HEK293 (cell line): ENCODE measurements at regions not wholly inside any gene's neighbourhood (a gene's known extent, or its start where the extent isn't known, plus 50 kb on each side); places are given as distances from the start of the nearest gene placed in this dataset.

Source experiments
- FEZF1 ChIP-seq: fragments of 450-650 bp; formaldehyde crosslinking; IDR thresholded peaks from 2 replicates; pipeline ENCODE4 v1.5.1; 2016; ENCODE audit warnings: missing biosample characterization, missing genetic modification characterization
- RBAK ChIP-seq: fragments of 450-650 bp; formaldehyde crosslinking; IDR thresholded peaks from 2 replicates; pipeline ENCODE4 v1.5.1; 2016; ENCODE audit warnings: missing biosample characterization, missing genetic modification characterization
- YY1 ChIP-seq: fragments of 450-650 bp; formaldehyde crosslinking; IDR thresholded peaks from 2 replicates; pipeline ENCODE4 v1.5.1; 2018; ENCODE audit warnings: missing biosample characterization, missing genetic modification characterization
- ZNF184 ChIP-seq: fragments of 450-650 bp; IDR thresholded peaks from 2 replicates; pipeline ENCODE4 v1.5.1; 2018; ENCODE audit warnings: missing biosample characterization, mild to moderate bottlenecking, missing genetic modification characterization
- ZNF302 ChIP-seq: fragments of 450-650 bp; formaldehyde crosslinking; IDR thresholded peaks from 2 replicates; pipeline ENCODE4 v1.5.1; 2016; ENCODE audit warnings: missing biosample characterization, missing genetic modification characterization, low read depth
- ZNF311 ChIP-seq: fragments of 450-650 bp; formaldehyde crosslinking; IDR thresholded peaks from 2 replicates; pipeline ENCODE4 v1.5.1; 2017; ENCODE audit warnings: missing biosample characterization, missing genetic modification characterization, borderline replicate concordance
- TF ChIP-seq, protein P1 (sequence below): fragments of 450-650 bp; formaldehyde crosslinking; IDR thresholded peaks from 2 replicates; pipeline ENCODE4 v1.5.1; 2016; ENCODE audit warnings: missing biosample characterization, missing genetic modification characterization

GRCh38 chr1:232751393-232752140, 53.6 kb upstream of the MAP10 start:
- TF ChIP-seq ZNF311 (tag by site-specific recombination) (no peak), FEZF1 (tag by site-specific recombination) (no peak), RBAK (tag by site-specific recombination) (no peak), ZNF302 (tag by site-specific recombination) (no peak), YY1 (tag by site-specific recombination) (no peak), ZNF184 (no peak)
- TF ChIP-seq, protein P1, sequence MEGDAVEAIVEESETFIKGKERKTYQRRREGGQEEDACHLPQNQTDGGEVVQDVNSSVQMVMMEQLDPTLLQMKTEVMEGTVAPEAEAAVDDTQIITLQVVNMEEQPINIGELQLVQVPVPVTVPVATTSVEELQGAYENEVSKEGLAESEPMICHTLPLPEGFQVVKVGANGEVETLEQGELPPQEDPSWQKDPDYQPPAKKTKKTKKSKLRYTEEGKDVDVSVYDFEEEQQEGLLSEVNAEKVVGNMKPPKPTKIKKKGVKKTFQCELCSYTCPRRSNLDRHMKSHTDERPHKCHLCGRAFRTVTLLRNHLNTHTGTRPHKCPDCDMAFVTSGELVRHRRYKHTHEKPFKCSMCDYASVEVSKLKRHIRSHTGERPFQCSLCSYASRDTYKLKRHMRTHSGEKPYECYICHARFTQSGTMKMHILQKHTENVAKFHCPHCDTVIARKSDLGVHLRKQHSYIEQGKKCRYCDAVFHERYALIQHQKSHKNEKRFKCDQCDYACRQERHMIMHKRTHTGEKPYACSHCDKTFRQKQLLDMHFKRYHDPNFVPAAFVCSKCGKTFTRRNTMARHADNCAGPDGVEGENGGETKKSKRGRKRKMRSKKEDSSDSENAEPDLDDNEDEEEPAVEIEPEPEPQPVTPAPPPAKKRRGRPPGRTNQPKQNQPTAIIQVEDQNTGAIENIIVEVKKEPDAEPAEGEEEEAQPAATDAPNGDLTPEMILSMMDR (tag by site-specific recombination): no peak
